GM18870 (cell line): ENCODE measurements at regions not wholly inside any gene's neighbourhood (a gene's known extent, or its start where the extent isn't known, plus 50 kb on each side); places are given as distances from the start of the nearest gene placed in this dataset.
"Not testable (repeated sequence)": the region's sequence is repeated elsewhere in the genome, so short reads cannot be mapped to it uniquely, and the experiment has no call there.

Source experiments
- ATAC-seq: cut with Tn5 transposase; IDR thresholded peaks from one replicate; pipeline ENCODE4 v1.9.1; 2021; ENCODE audit warnings: moderate library complexity; ENCODE audit not compliant: unreplicated experiment

GRCh38 chr7:68043546-68043945 lies 1046.9 kb downstream of the TYW1 start:
- no peak for ATAC-seq

GRCh38 chr7:68050627-68051026 lies 1054.0 kb downstream of the TYW1 start:
- no peak for ATAC-seq

DNA sequence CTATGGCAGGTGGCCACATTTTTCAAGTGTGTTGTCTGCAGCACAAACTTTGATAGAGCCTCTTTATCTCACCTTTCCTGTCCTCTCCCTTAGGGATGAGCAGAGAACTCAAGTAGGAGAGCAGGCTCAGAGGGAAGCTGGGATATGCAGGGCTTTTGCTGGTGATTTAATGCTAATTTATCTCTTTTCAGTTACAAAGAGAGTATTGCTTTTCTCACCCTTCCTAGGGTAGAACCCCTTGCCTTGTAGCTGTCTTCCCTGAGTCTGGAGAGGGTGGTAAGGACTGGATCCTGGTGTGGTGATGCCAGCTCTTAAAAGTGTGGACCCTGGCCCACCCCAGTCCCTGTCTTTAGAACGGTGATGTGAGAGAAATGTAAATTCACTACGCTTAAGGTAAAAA lies 1061.4 kb downstream of the TYW1 start:
- no peak for ATAC-seq

- ATAC-seq, result no peak
Measured at GRCh38 chr7:68063171-68063570, 1066.5 kb downstream of the TYW1 start.

DNA sequence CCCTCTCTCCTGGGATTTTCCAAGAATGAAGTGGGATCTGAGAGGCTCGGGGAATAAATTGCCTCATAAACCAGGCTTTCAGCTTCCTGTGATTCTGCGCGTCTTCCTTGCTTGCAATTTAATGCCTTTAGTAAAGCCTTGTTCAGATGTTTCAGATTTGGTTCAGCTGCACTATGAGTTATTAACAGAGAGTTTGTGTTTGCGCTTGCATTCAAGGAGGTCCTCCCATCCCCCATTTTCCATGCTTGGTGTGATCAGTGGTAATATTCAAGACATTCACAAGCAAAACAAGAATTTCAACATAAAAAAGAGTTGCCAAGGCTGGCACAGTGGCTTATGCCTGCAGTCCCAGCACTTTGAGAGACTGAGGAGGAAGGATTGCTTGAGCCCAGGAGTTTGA lies 1068.9 kb downstream of the TYW1 start:
- no peak for ATAC-seq

- ATAC-seq, result no peak
Measured at GRCh38 chr7:68067845-68068244, 1071.2 kb downstream of the TYW1 start.

GRCh38 chr7:68070992-68071391 lies 1074.4 kb downstream of the TYW1 start:
- ATAC-seq, result no peak

GRCh38 chr7:68073701-68074100 lies 1077.1 kb downstream of the TYW1 start:
- ATAC-seq, result no peak

- no peak for ATAC-seq
Measured at GRCh38 chr7:68074242-68074641, 1077.6 kb downstream of the TYW1 start.

GRCh38 chr7:68078157-68078710 lies 1081.6 kb downstream of the TYW1 start:
- no peak for ATAC-seq

- not testable (repeated sequence) for ATAC-seq
Measured at GRCh38 chr7:68082066-68082960, 1085.7 kb downstream of the TYW1 start.

DNA sequence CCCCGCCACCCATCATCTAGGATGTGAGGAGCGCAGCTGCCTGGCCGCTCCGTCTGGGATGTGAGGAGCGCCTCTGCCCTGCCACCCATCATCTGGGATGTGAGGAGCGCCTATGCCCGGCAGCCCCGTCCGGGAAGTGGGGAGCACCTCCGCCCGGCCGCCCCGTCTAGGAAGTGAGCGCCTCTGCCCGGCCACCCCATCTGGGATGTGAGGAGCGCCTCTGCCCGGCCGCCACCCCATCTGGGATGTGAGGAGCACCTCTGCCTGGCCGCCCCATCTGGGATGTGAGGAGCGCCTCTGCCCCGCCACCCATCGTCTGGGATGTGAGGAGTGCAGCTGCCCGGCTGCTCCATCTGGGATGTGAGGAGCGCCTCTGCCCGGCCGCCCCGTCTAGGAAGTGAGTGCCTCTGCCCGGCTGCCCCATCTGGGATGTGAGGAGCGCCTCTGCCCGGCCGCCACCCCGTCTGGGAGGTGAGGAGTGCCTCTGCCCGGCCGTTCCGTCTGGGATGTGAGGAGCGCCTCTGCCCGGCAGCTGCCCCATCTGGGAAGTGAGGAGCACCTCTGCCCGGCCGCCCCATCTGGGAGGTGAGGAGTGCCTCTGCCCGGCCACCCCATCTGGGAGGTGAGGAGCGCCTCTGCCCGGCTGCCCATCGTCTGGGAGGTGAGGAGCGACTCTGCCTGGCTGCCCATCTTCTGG lies 1086.5 kb downstream of the TYW1 start:
- not testable (repeated sequence) for ATAC-seq

DNA sequence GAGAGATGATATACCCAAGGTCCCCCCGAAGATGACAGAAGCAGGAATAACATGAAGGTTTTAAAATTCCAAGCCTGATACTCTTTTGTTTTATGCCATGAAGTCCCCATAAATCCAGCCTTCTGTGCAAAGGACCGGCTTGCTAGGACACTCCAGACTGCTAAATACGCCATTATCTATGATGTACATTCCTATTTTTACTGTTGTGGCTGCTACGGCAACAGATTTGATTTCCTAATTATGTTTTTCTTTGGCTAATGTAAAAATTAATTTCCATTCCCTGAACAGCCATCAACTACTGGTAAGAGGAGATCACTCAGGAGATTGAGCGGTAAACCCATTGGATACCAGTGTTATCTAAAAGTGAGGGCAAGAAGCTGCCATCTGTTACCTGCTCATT lies 1090.8 kb downstream of the TYW1 start:
- no peak for ATAC-seq

DNA sequence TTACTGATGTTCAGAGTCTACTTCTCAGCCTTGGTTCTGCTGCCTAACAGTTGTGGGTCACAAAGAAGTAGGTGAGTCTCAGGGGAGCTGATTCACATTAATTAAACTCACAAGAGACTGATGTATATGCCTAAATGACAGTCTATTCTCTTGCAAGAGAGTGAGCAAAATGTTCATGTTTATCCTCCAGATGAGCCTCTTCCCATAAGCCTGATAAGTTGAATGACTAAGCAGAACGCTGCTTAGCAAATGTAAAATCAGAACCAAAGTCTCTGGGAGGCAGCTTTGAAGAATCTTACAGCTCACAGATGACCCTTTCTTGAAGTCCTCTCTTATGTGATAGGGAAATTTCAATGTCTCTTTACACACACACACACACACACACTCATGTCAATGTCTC lies 1092.2 kb downstream of the TYW1 start:
- no peak for ATAC-seq

DNA sequence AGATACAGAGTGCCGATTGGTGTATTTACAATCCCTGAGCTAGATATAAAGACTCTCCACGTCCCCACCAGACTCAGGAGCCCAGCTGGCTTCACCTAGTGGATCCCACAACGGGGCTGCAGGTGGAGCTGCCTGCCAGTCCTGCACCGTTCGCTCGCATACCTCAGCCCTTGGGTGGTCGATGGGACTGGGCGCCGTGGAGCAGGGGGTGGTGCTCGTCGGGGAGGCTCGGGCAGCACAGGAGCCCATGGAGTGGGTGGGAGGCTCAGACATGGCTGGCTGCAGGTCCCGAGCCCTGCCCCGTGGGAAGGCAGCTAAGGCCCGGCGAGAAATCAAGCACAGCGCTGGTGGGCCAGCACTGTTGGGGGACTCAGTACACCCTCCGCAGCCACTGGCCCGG lies 1093.6 kb downstream of the TYW1 start:
- not testable (repeated sequence) for ATAC-seq

DNA sequence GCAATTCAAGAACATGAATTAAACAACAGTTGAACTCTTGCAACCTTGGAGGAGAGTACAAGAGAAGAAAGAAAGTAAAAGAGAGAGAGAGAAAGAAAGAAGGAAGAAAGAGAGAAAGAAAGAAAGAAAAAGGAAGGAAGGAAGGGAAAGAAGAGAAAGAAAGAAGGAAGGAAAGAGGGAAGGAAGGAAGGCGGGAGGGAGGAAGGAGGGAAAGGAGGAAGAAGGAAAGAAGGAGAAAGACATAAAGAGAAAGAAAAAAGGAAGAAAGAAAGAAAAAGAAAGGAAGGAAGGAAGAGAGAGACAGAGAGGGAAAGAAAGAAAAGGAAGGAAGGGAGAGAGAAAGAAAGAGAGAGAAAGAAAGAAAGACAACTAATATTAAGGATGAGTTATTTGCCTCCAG lies 1106.7 kb downstream of the TYW1 start:
- ATAC-seq, result no peak

GRCh38 chr7:68107261-68107660 lies 1110.6 kb downstream of the TYW1 start:
- ATAC-seq, result no peak

DNA sequence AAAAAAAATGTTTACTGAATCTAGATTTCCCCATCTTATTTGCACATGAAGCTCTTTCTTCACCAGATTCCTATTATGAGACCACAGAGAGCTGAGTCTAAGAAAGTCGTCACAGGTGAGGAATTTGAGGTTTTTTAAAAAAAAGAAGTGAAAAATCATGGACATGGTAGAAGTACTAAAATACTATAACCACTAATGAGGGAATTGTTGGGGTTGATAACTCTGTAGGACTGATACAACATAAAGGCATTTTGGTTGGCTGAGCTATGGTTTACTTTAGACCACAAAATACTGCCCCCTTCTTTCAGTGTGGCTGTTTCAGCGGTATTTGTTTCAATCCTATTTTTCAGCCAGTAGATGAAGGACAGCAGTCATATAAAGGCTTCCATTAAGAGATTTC lies 1111.3 kb downstream of the TYW1 start:
- no peak for ATAC-seq

- no peak for ATAC-seq
Measured at GRCh38 chr7:68109299-68109698, 1112.7 kb downstream of the TYW1 start.

DNA sequence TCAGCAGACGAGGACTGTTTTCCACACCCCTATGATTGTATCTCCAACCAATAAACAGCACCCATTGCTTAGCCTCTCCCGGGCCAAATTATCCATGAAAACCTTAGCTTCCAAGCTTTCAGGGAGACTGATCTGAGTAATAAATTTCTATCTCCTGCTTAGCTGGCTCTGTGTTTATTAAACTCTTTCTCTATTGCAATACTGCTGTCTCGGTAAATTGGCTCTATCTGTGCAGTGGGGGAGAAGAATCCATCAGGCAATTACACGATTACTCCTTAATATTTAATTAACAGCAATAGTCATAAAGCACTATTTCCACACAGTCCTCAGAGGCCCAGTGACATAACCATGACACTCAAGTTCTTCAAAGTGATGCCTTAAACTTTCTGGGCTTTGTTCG lies 1122.8 kb downstream of the TYW1 start:
- ATAC-seq, result no peak

DNA sequence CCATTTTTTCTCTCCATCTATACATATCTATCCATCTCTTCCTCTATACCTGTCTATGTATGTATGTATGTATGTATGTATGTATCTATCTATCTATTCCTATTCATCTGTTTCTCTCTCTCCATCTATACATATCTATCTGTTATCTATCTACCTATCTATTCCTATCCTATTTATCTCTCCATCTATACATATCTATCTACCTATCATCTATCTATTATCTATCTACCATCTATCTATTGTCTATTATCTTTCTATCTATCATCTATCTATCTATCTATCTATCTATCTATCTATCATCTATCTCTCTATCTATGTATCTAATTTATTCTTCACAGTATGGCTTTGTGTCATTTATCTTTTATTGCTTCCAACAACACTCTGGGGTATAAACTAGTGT lies 1124.4 kb downstream of the TYW1 start:
- no peak for ATAC-seq

DNA sequence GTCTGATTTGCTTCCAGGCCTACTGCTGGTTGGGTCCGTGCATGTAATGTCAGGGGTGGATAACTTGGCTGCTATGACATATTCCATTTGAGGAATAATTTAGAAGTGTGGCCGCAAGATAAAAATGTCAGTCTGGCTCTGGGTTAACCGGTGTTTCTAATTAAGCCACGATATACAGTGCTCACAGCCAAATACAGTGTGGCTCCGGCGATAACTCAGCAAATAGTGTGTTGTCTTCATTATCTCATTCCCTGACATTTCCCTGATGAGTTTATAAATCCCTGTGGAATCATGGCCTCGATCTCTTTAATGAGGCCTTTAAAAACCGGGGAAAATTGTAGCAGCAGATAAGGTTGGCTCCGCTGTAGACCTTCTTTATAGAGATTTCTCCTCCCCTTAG lies 1125.0 kb downstream of the TYW1 start:
- no peak for ATAC-seq
